ENCODE measurements at regions not wholly inside any gene's neighbourhood (a gene's known extent, or its start where the extent isn't known, plus 50 kb on each side); places are given as distances from the start of the nearest gene placed in this dataset.

DNA sequence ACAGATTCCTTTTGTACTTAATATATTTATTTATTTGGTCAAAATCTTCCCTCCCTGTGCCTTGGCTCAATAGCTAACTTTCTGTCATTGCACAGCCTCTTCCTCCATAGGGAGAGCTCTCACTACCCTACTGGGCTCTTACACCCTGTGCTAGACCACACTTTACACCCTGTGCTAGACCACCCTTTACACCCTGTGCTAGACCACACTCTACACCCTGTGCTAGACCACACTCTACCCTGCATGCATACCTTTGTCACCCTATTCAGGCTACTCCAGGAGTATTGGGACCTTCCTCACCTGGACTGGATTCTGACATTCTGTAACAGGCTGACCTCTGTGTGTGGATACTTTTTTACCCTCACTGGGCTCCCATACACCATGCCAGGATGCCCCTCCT is 298.5 kb upstream of the TPK1 start:
- CTCF ChIA-PET, result no interaction called here
- DNase-seq (ENCODE audit: low read depth, low spot score) (no peak), ATAC-seq (no peak)
- POLR2A ChIA-PET, result no interaction called here
- Histone ChIP-seq H2AFZ (ENCODE audit: low read depth, low read length, poor library complexity, severe bottlenecking) (no peak overlapping the region), H4K20me1 (ENCODE audit: insufficient read depth) (no peaks in the 10 kb centered on the region), H3K9me3 (ENCODE audit: control insufficient read depth in 1 of 2, insufficient read depth in 1 of 2, low read depth in 1 of 2, low read length in 2 of 2) (no peaks in the 10 kb centered on the region; a peak in 1 of 4 replicates), H3K9ac (ENCODE audit: low read length) (no peak overlapping the region), H3K27ac (ENCODE audit: low read depth, low read length) (no peak overlapping the region), H3K4me3 (replicated peaks in 1 of 2; ENCODE audit: low read depth in 1 of 2, low read length in 2 of 2) (no peak overlapping the region), H3K4me1 (ENCODE audit: control insufficient read depth in 1 of 2, insufficient read depth in 2 of 2, low read length in 2 of 2) (no peaks in the 10 kb centered on the region), H3K27me3 (ENCODE audit: insufficient read depth, low read length) (no peaks in the 10 kb centered on the region), H3K9me2 (ENCODE audit: insufficient read depth) (no peaks in the 10 kb centered on the region), H3K36me3 (ENCODE audit: control insufficient read depth in 1 of 2, insufficient read depth in 2 of 2, low read length in 2 of 2) (no peaks in the 10 kb centered on the region), H3K4me2 (ENCODE audit: low read length) (no peak overlapping the region), H3K79me2 (ENCODE audit: insufficient read depth, low read length) (no peaks in the 10 kb centered on the region)
- intact Hi-C loops (cut with micrococcal nuclease), result no loop called here
- BruUV-seq (replicated peaks), result no TSS peak
- TF ChIP-seq TCF7L2 (IDR thresholded peaks at IDR 0.05; ENCODE audit: borderline replicate concordance, extremely low read depth, insufficient read depth, insufficient read length) (no peak), POLR2A (IDR thresholded peaks at IDR 0.05; ENCODE audit: borderline replicate concordance, extremely low read depth, insufficient read depth, insufficient read length) (no peak), SIN3A (IDR thresholded peaks at IDR 0.05; ENCODE audit: low read depth) (no peak), FOSL1 (IDR thresholded peaks at IDR 0.05; ENCODE audit: low read depth) (no peak), EGR1 (IDR thresholded peaks at IDR 0.05; ENCODE audit: low read depth) (no peak), SRF (IDR thresholded peaks at IDR 0.05; ENCODE audit: low read depth) (no peak), JUND (IDR thresholded peaks at IDR 0.05) (no peak), EZH2phosphoT487 (IDR thresholded peaks at IDR 0.05; ENCODE audit: borderline replicate concordance) (no peak), MAX (IDR thresholded peaks at IDR 0.05) (no peak), SP1 (IDR thresholded peaks at IDR 0.05; ENCODE audit: low read depth) (no peak), RAD21 (IDR thresholded peaks at IDR 0.05; ENCODE audit: low read depth) (no peak), CEBPB (IDR thresholded peaks at IDR 0.05; ENCODE audit: low read depth) (no peak), POLR2AphosphoS5 (IDR thresholded peaks at IDR 0.05; ENCODE audit: low read depth, low read length) (no peak), CBX3 (IDR thresholded peaks at IDR 0.05; ENCODE audit: low read depth) (no peak), ELF1 (IDR thresholded peaks at IDR 0.05; ENCODE audit: borderline replicate concordance, low read depth) (no peak), YY1 (IDR thresholded peaks at IDR 0.05; ENCODE audit: extremely low read depth, insufficient replicate concordance, low read depth, low read length) (no peak), ZNF274 (IDR thresholded peaks at IDR 0.05; ENCODE audit: low read depth, low read length) (no peak), ZFX (IDR thresholded peaks at IDR 0.05) (no peak)
- TF ChIP-seq, protein P1, sequence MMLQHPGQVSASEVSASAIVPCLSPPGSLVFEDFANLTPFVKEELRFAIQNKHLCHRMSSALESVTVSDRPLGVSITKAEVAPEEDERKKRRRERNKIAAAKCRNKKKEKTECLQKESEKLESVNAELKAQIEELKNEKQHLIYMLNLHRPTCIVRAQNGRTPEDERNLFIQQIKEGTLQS (IDR thresholded peaks at IDR 0.05), result no peak
- TF ChIP-seq, protein P2, sequence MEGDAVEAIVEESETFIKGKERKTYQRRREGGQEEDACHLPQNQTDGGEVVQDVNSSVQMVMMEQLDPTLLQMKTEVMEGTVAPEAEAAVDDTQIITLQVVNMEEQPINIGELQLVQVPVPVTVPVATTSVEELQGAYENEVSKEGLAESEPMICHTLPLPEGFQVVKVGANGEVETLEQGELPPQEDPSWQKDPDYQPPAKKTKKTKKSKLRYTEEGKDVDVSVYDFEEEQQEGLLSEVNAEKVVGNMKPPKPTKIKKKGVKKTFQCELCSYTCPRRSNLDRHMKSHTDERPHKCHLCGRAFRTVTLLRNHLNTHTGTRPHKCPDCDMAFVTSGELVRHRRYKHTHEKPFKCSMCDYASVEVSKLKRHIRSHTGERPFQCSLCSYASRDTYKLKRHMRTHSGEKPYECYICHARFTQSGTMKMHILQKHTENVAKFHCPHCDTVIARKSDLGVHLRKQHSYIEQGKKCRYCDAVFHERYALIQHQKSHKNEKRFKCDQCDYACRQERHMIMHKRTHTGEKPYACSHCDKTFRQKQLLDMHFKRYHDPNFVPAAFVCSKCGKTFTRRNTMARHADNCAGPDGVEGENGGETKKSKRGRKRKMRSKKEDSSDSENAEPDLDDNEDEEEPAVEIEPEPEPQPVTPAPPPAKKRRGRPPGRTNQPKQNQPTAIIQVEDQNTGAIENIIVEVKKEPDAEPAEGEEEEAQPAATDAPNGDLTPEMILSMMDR (IDR thresholded peaks at IDR 0.05 in 2 of 3, conservative IDR thresholded peaks at IDR 0.05 in 1 of 3; ENCODE audit: borderline replicate concordance in 1 of 3, insufficient read depth in 1 of 3, low read depth in 2 of 3, low read length in 2 of 3), result no peak
- RAD21 ChIA-PET (ENCODE audit: low non-redundant PET in 1 of 2, low total read pairs in 2 of 2, uncharacterized antibody in 2 of 2, unreplicated experiment in 2 of 2), result no interaction called here

Data from HCT116 (cell line).